GM18867 (cell line): ENCODE measurements at regions not wholly inside any gene's neighbourhood (a gene's known extent, or its start where the extent isn't known, plus 50 kb on each side); places are given as distances from the start of the nearest gene placed in this dataset.

Source experiments
- ATAC-seq: cut with Tn5 transposase; IDR thresholded peaks from one replicate; pipeline ENCODE4 v1.9.1; 2021; ENCODE audit warnings: mild to moderate bottlenecking, moderate library complexity; ENCODE audit not compliant: unreplicated experiment

- no peak for ATAC-seq
Observed at GRCh38 chrX:39206399-39207145, 405.3 kb downstream of the MID1IP1 start.

GRCh38 chrX:39211501-39211900 is 410.2 kb downstream of the MID1IP1 start:
- no peak for ATAC-seq

GRCh38 chrX:39212456-39212855 is 411.2 kb downstream of the MID1IP1 start:
- ATAC-seq, result no peak

GRCh38 chrX:39214387-39215126 is 413.3 kb downstream of the MID1IP1 start:
- ATAC-seq, result no peak

GRCh38 chrX:39220952-39221351 is 419.7 kb downstream of the MID1IP1 start:
- no peak for ATAC-seq

GRCh38 chrX:39222346-39223113 is 421.3 kb downstream of the MID1IP1 start:
- no peak for ATAC-seq

GRCh38 chrX:39226251-39226650 is 425.0 kb downstream of the MID1IP1 start:
- no peak for ATAC-seq

- ATAC-seq, result no peak
Observed at GRCh38 chrX:39227371-39227770, 426.1 kb downstream of the MID1IP1 start.

- no peak for ATAC-seq
Observed at GRCh38 chrX:39238006-39238405, 436.7 kb downstream of the MID1IP1 start.

GRCh38 chrX:39242187-39242586 is 440.9 kb downstream of the MID1IP1 start:
- ATAC-seq, result peak; percentile 50

GRCh38 chrX:39244147-39244546 is 442.9 kb downstream of the MID1IP1 start:
- no peak for ATAC-seq

- no peak for ATAC-seq
Observed at GRCh38 chrX:39245024-39245423, 443.8 kb downstream of the MID1IP1 start.

- ATAC-seq, result no peak
Observed at GRCh38 chrX:39247536-39247935, 446.3 kb downstream of the MID1IP1 start.

- ATAC-seq, result no peak
Observed at GRCh38 chrX:39248330-39248729, 447.1 kb downstream of the MID1IP1 start.

- ATAC-seq, result no peak
Observed at GRCh38 chrX:39249999-39250398, 448.7 kb downstream of the MID1IP1 start.

- ATAC-seq, result no peak
Observed at GRCh38 chrX:39251995-39252394, 450.7 kb downstream of the MID1IP1 start.

GRCh38 chrX:39253551-39253950 is 452.3 kb downstream of the MID1IP1 start:
- ATAC-seq, result no peak

- no peak for ATAC-seq
Observed at GRCh38 chrX:39258331-39258730, 457.1 kb downstream of the MID1IP1 start.

- no peak for ATAC-seq
Observed at GRCh38 chrX:39260965-39261364, 459.7 kb downstream of the MID1IP1 start.

- peak; percentile 62 for ATAC-seq
Observed at GRCh38 chrX:39261446-39262147, 460.3 kb downstream of the MID1IP1 start.

GRCh38 chrX:39262641-39263040 is 461.4 kb downstream of the MID1IP1 start:
- ATAC-seq, result no peak
